Aorta (tissue), 5 donors: ENCODE measurements at regions not wholly inside any gene's neighbourhood (a gene's known extent, or its start where the extent isn't known, plus 50 kb on each side); places are given as distances from the start of the nearest gene placed in this dataset.

Experiments used
- ATAC-seq: fragments of 200-7000 bp; cut with Tn5 transposase; one replicate; pipeline ENCODE4 v1.9.1; 2022; ENCODE audit warnings: moderate library complexity; ENCODE audit not compliant: low FRiP score
- DNase-seq, 2 donors: peaks; one replicate each; pipeline ENCODE4 v3.0.0-alpha.2; 2020
- H3K27ac ChIP-seq, 2 donors: one replicate each; pipeline ENCODE4 v1.5.1; 2013; ENCODE audit warnings: low read length in 2 of 2, mild to moderate bottlenecking in 2 of 2, moderate library complexity in 2 of 2, control low read depth in 1 of 2, inconsistent platforms in 1 of 2, low read depth in 1 of 2
- H3K27me3 ChIP-seq, 2 donors: one replicate each; pipeline ENCODE4 v1.6.1; 2013; ENCODE audit warnings: control low read depth in 1 of 2, low read length in 1 of 2, mild to moderate bottlenecking in 1 of 2, moderate library complexity in 1 of 2; ENCODE audit not compliant: insufficient read depth in 2 of 2, control insufficient read depth in 1 of 2
- H3K36me3 ChIP-seq, 2 donors: one replicate each; pipeline ENCODE4 v1.6.1; 2013; ENCODE audit warnings: control low read depth in 1 of 2, low read length in 1 of 2, mild to moderate bottlenecking in 1 of 2; ENCODE audit not compliant: insufficient read depth in 2 of 2, control insufficient read depth in 1 of 2
- H3K4me1 ChIP-seq, 2 donors: one replicate each; pipeline ENCODE4 v1.6.1; 2013; ENCODE audit warnings: low read length in 2 of 2, control low read depth in 1 of 2, mild to moderate bottlenecking in 1 of 2, moderate library complexity in 1 of 2; ENCODE audit not compliant: insufficient read depth in 2 of 2, control insufficient read depth in 1 of 2
- H3K4me3 ChIP-seq, 2 donors: one replicate each; pipeline ENCODE4 v1.5.1; 2013; ENCODE audit warnings: low read length in 2 of 2, control low read depth in 1 of 2, mild to moderate bottlenecking in 1 of 2
- H3K9me3 ChIP-seq: one replicate; pipeline ENCODE4 v1.6.1; 2013; ENCODE audit warnings: mild to moderate bottlenecking, low read length; ENCODE audit not compliant: control insufficient read depth
- WGBS, 2 donors: extraction: QIAGEN DNeasy Blood & Tissue Kit; methylation state at CpG; one replicate each; pipeline ENCODE4 v1.1.7; 2013; 5-methylcytosine and 5-hydroxymethylcytosine counted together
- intact Hi-C, 2 donors: fragments of 100-400 bp; cut with DNase I; formaldehyde crosslinking; loops; one replicate each; pipeline versions ENCODE4 v1.14.2 to v1.15.0; 2022
- donor health status: healthy with polysubstance abuse.
- donor health status: Bipolar disorder and iron deficiency.
- donor health status: DM: no; HTN: no; CAD: no.
- donor health status: DM: no; HTN: no; CAD: no.
- donor health status: DM: yes; HTN: yes; CAD: no.

DNA sequence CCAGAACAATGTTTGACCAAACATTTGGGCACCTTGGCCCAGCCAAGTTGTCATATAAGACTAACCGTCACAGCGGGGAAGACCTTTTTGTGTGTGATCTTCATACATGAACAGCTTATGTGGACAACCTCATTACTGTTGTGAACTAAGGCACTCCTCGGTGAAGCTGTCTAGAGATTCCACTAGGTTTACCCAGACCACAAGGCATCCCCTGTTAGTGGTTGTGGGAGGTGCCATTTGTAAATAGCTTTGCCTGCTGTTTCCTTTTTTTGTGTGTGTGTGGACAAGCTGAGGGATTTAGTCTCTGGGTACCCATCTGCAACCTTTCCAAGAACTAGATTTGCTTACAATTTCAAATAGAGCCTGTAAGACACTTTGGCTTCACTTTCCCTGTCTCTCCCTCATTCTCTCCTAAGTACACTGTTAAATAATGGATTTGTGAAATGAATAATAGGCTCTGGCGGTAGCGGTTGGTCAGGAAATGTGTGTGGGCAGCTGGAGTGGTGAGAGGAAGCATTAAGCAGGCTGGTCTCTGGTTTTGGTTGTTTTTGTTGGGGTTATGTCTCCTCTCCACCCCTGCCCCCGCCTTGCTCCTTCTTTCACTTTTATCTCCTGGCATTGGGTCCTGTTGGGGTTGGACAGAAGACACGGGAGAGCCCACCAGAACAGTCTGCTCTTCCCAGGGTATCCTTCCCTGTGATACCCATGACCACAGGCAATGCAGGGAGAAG, 727.6 kb downstream of the VRK1 start:
- no peak for DNase-seq
- Histone ChIP-seq H3K27me3 (peaks cover 0 to 4% of the 10 kb centered on the region in 2 donors), H3K9me3 (peaks cover 3% of the 10 kb centered on the region), H3K4me1 (no peaks in the 10 kb centered on the region), H3K36me3 (no peaks in the 10 kb centered on the region), H3K27ac (no peak overlapping the region), H3K4me3 (no peak overlapping the region)
- intact Hi-C loops = no loop called here
- no peak for ATAC-seq
- WGBS, 2 donors = 43 to 45% methylated on average over 7 of the region's 7 CpGs

DNA sequence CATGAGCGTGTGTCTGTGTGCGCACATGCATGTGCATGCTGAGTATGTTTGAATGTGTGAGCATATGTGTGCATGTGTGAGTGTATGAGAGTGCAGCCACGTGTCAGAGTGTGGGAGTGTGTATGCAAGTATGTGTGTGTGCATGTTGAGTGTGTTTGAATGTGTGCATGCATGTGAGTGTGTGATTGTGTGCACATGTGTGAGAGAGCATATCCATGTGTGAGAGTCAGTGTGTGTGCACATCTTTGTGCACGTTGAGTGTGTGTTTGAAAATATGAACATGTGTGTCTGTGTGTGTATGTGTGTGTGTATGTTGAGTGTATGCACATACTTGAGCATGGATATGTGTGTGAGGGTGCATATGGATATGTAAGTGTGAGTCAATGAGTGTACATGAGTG, 730.8 kb downstream of the VRK1 start:
- no peak for ATAC-seq
- H3K27ac ChIP-seq = no peak overlapping the region
- 77 to 79% methylated on average over 4 of the region's 4 CpGs for WGBS, 2 donors

DNA sequence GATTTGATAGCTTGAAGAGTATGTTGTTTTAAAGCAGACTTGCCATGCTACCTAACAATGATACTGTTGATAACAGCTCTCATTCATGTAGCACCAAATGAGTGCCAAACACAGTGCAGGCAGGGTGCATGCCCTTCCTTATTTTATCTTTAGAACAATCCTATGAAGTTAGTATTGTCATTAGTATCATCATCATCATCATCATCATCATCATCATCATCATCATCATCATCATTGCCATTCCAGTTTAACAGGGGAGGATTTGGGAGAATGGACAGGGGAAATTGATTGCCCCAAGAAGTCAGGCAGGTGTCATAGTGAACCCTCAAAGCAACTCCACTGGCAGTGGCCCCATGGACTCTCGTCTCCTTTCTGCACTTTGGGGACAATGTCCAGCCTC, 734.9 kb downstream of the VRK1 start:
- DNase-seq = no peak
- peaks cover 2% of the 10 kb centered on the region for H3K9me3 ChIP-seq
- H3K27me3 ChIP-seq = no peaks in the 10 kb centered on the region
- no peaks in the 10 kb centered on the region for H3K36me3 ChIP-seq
- no peaks in the 10 kb centered on the region for H3K4me1 ChIP-seq
- ATAC-seq = no peak
- 79 to 94% methylated on average over 1 of the region's 1 CpG for WGBS, 2 donors
- intact Hi-C loops = no loop called here
- H3K27ac ChIP-seq = no peak overlapping the region
- H3K4me3 ChIP-seq = no peak overlapping the region

More for the DNA sequence above, 730.8 kb downstream of the VRK1 start:
- no peaks in the 10 kb centered on the region for H3K36me3 ChIP-seq
- H3K27me3 ChIP-seq = peaks cover 0 to 4% of the 10 kb centered on the region in 2 donors
- no peaks in the 10 kb centered on the region for H3K4me1 ChIP-seq
- no peak overlapping the region for H3K4me3 ChIP-seq
- intact Hi-C loops = no loop called here
- peaks cover 3% of the 10 kb centered on the region for H3K9me3 ChIP-seq
- DNase-seq = no peak

DNA sequence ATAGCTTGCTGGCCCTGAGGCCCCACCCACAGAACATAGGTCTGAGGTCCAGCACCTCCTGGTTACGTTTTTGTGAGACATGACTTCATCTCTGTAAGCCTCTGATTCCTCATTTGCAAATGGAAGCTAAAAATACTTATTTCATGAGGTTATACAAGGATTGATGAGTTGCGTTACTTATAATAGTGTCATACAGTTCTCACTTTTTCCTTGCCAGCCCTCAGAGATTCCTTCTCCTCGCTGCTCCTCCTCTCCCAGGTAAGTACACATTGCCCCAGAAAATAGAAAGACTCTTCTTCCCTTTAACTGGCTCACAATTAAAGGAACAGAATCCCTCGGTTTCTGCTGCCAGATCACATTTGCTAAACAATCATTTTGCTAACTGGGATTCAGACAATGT, 739.2 kb downstream of the VRK1 start:
- WGBS, 2 donors = 56 to 59% methylated on average over 4 of the region's 4 CpGs
- Histone ChIP-seq H3K27me3 (no peaks in the 10 kb centered on the region), H3K36me3 (no peaks in the 10 kb centered on the region), H3K4me3 (no peak overlapping the region), H3K27ac (no peak overlapping the region), H3K4me1 (no peaks in the 10 kb centered on the region), H3K9me3 (peaks cover 2% of the 10 kb centered on the region)
- intact Hi-C loops = no loop called here
- no peak for DNase-seq
- ATAC-seq = no peak

DNA sequence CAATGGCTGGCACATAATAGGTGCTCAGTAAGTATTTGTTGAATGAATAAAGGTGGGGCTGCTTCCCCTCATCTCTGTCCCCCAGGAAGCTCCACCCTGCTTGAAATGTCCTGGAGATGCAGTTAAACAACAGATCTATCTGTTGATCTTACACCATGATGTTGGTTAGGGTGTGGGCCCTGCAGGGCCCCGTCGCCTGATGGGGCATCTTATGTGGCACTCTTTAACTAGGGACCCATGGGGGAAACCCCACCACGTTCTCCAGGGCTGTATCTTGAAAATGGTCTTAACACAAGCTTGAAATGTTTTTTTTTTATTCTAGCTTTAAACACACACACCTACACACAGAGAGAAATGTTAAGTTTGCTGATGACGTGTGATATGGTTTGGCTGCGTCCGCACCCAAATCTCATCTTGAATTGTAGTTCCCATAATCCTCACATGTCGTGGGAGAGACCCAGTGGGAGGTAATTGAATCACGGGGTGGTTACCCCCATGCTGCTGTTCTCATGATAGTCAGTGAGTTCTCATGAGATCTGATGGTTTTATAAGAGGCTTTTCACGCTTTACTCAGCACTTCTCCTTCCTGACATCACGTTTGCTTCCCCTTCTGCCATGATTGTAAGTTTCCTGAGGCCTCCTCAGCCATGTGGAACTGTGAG, 741.7 kb downstream of the VRK1 start:
- Histone ChIP-seq H3K36me3 (no peaks in the 10 kb centered on the region), H3K27ac (no peak overlapping the region), H3K27me3 (no peaks in the 10 kb centered on the region), H3K4me3 (no peak overlapping the region), H3K9me3 (no peaks in the 10 kb centered on the region), H3K4me1 (no peaks in the 10 kb centered on the region)
- intact Hi-C loops = no loop called here
- 71 to 76% methylated on average over 10 of the region's 10 CpGs for WGBS, 2 donors
- no peak for ATAC-seq
- DNase-seq = no peak

DNA sequence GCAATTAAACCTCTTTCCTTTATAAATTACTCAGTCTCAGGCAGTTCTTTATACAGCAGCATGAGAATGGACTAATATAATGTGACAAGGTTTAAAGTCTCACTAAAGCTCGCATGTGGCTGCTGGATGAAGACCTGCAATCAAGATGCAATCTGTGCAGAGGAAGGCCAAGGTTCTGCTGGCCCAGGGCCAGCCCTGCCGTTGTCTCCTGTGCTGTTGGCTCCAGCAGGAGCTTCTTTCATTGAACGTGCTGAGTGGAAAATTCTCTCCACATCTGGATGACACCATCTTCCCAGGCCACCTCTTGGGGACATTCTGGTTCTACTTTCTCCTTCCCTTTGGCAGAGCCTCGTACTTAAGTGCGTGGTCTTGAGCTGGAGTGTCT, 742.2 kb downstream of the VRK1 start:
- no peak for DNase-seq
- H3K27me3 ChIP-seq = no peaks in the 10 kb centered on the region
- no peaks in the 10 kb centered on the region for H3K9me3 ChIP-seq
- 67 to 68% methylated on average over 5 of the region's 5 CpGs for WGBS, 2 donors
- H3K36me3 ChIP-seq = no peaks in the 10 kb centered on the region
- no peak overlapping the region for H3K27ac ChIP-seq
- H3K4me3 ChIP-seq = no peak overlapping the region
- ATAC-seq = no peak
- intact Hi-C loops = no loop called here
- H3K4me1 ChIP-seq = no peaks in the 10 kb centered on the region

DNA sequence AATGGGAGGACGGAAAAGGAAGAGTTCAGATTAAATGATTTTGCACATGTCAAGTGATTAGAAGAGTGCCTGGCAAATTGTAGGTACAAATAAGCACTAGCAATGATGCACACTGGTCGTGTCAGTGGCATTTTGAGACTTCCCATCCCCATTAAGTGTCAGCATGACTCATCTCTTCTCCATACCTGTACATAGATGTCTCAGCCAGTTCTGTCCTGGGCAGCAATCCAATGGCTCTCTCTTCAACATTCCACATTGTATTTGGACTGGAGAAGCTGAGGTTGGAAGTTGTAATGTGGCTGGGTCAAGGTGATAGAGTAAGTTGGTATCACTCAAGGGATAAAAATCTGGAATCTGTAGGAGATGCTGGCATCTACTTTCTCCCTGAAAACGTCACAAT, 742.7 kb downstream of the VRK1 start:
- intact Hi-C loops = no loop called here
- H3K27ac ChIP-seq = no peak overlapping the region
- no peaks in the 10 kb centered on the region for H3K36me3 ChIP-seq
- no peaks in the 10 kb centered on the region for H3K4me1 ChIP-seq
- no peaks in the 10 kb centered on the region for H3K27me3 ChIP-seq
- ATAC-seq (no peak), DNase-seq (no peak)
- no peaks in the 10 kb centered on the region for H3K9me3 ChIP-seq
- H3K4me3 ChIP-seq = no peak overlapping the region
- 68 to 75% methylated on average over 3 of the region's 3 CpGs for WGBS, 2 donors

DNA sequence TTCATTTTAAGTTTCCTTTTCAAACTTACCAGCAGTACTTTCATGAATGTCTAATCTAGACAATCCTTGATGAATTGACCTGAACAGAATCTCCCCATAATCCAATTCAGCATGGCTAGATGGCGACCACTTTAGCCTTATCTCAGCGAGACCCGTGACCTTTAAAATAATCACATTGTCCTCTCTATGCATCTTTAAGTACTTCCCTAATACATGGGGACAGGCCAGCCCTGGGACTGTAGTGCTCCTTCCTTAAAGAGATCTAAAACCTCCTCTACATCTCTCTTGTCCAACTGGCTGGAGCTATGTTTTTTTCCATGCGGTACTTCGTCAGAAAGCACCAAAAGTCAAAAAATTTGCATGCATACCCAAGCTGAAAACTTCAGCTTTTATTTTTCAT, 746.0 kb downstream of the VRK1 start:
- Histone ChIP-seq H3K4me1 (no peaks in the 10 kb centered on the region), H3K9me3 (no peaks in the 10 kb centered on the region), H3K27me3 (no peaks in the 10 kb centered on the region), H3K4me3 (no peak overlapping the region), H3K27ac (no peak overlapping the region), H3K36me3 (no peaks in the 10 kb centered on the region)
- intact Hi-C loops = no loop called here
- 71 to 84% methylated on average over 5 of the region's 5 CpGs for WGBS, 2 donors
- DNase-seq (no peak), ATAC-seq (no peak)

DNA sequence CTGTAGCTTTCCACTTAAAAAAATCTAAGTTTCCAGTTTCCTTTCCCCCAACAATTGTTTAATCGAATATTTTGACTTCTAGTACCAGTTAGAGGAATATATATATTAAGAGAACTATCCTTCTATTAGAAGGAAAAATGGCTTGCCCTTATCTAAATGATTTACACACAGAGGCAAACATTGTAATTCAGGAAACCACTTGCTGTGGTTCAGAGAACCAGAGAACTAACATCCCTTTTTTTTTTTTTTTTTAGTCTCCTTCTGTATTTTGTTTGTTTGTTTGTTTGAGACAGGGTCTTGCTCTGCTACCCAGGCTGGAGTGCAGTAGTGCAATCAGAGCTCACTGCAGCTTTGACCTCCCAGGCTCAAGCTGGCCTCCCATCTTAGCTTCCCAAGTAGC, 746.6 kb downstream of the VRK1 start:
- Histone ChIP-seq H3K36me3 (no peaks in the 10 kb centered on the region), H3K4me3 (no peak overlapping the region), H3K4me1 (no peaks in the 10 kb centered on the region), H3K27me3 (no peaks in the 10 kb centered on the region), H3K27ac (no peak overlapping the region), H3K9me3 (peaks cover 1% of the 10 kb centered on the region)
- 61 to 82% methylated on average over 1 of the region's 1 CpG for WGBS, 2 donors
- no peak for DNase-seq
- ATAC-seq = no peak
- intact Hi-C loops = no loop called here
